ENCODE measurements at regions not wholly inside any gene's neighbourhood (a gene's known extent, or its start where the extent isn't known, plus 50 kb on each side); places are given as distances from the start of the nearest gene placed in this dataset.

GRCh38 chr13:63010072-63010658 lies 1594.5 kb upstream of the PCDH20 start:
- TF ChIP-seq POLR2AphosphoS5 (IDR thresholded peaks at IDR 0.05; ENCODE audit: borderline replicate concordance, low read depth, low read length), result no peak
- no peak for TF ChIP-seq EZH2 (IDR thresholded peaks at IDR 0.05)
- no peak for TF ChIP-seq FOXP2 (optimal IDR thresholded peaks at IDR 0.05; ENCODE audit: control extremely low read depth, extremely low read length, insufficient read depth)
